GM23248 (cell line): ENCODE measurements at regions not wholly inside any gene's neighbourhood (a gene's known extent, or its start where the extent isn't known, plus 50 kb on each side); places are given as distances from the start of the nearest gene placed in this dataset.

Source experiments
- EZH2 ChIP-seq: fragments of 200-600 bp; sonication (generic); IDR thresholded peaks from 2 replicates; pipeline ENCODE4 v1.6.1; 2018; ENCODE audit warnings: antibody characterized with exemption, mild to moderate bottlenecking; ENCODE audit not compliant: insufficient read depth, poor library complexity, severe bottlenecking
- EZH2phosphoT487 ChIP-seq: fragments of 200-600 bp; sonication (generic); IDR thresholded peaks from 2 replicates; pipeline ENCODE4 v1.6.1; 2018; ENCODE audit warnings: antibody characterized with exemption, moderate library complexity, mild to moderate bottlenecking, low read depth; ENCODE audit not compliant: insufficient read depth

DNA sequence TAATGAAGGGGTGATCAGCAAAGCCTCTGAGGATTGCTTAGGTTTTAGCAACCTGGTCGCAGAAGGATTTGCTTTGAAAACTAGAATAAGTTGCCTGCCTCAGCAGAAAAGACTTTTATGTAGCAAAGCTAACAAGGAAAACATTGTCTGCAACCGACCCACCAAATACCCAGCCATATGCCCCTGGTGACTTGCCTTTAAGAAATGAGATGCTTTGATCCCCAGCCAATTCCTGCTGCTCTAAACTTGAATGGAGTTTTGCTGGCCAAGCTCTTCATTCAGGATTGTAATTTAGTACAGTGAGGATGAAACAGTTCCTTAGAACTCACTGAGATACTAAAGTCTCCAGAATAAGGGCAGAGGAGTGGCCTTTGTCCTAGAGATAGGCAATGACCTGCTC, 139.8 kb upstream of the PROK2 start:
- TF ChIP-seq EZH2 = no peak
- TF ChIP-seq EZH2phosphoT487 = no peak
